ENCODE measurements at regions not wholly inside any gene's neighbourhood (a gene's known extent, or its start where the extent isn't known, plus 50 kb on each side); places are given as distances from the start of the nearest gene placed in this dataset.

GRCh38 chr10:131751827-131752775 lies 148.7 kb upstream of the PPP2R2D start:
- DNase-seq = no peak

DNA sequence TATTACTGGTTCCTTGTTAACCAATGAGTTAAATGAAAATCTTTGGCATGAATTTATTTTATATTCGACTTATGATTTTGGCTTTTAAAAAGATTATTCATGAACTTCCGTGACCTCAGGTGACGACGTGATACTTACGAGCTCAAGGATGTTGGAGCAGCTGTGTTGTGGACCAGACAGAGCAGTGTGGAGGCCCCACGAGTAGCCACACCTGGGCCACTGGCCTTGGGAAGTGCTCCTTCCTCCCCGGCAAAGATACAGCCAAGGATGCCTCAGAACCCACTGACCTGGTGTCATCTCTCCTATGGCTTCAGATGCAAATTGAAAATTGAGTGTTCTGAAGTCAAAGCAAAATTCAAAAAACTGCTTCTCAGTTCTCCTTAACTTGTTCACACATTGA lies 147.5 kb upstream of the PPP2R2D start:
- no peak for DNase-seq

DNA sequence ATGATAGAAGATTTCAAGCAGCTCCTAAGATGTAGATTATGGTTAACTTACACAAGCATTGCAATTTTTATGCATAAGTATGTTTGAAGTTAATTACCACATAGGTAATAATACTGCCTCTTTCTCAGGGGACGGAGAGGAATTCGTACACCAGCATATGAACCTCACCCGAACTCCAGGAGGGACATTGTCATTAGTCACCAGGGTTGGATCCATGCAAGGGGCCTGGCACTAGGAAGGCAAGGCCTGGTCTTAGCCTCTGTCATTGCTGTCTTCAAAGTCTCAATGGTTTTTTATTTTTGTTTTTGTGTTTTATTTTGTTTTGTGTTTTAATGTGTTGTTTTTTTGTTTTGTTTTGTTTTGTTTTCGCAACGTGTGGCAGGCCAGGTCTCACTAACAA lies 145.6 kb upstream of the PPP2R2D start:
- no peak for DNase-seq

- no peak for DNase-seq
Observed at GRCh38 chr10:131757285-131758058, 143.3 kb upstream of the PPP2R2D start.

DNA sequence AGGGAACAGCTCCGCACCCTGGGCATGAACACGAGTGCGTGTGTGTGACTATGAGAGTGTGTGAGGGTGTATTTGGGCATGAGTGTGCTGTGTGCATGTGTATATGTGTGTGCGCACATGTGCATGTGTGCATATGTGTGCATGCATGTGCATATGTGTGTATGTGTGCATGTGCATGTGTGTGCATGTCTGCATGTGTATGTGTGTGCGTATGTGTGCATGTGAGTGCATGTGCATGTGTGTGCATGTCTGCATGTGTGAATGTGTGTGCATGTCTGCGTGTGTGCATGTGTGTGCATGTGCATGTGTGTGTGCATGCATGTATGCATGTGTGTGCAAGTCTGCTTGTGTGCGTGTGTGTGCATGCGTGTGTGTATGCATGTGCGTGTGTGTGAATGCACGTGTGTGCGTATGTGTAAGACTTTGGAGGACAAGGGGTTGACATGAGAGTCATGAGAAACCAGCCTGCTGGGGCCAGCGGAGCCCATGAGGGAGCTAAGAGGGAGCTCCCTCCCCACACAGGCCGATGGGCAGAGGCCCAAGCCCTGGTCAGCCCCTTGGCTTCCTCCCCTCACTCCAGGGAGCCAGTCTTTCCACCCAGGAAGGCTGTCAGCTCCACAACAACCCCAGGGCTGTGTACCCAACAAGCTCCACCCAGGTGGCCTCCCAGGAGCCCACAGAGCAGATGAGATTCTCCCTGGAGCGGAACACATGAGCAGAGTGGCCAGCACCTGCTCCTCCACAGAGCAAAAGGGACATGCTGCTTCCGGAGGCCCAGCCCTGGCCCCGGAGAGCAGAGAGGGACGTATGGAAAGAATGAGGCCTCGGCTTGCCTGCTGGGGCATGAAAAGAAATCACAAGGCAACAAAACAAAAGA lies 142.5 kb upstream of the PPP2R2D start:
- DNase-seq = no peak

GRCh38 chr10:131758939-131759301 lies 141.9 kb upstream of the PPP2R2D start:
- no peak for DNase-seq

GRCh38 chr10:131759347-131759746 lies 141.5 kb upstream of the PPP2R2D start:
- no peak for DNase-seq

GRCh38 chr10:131760416-131761166 lies 140.2 kb upstream of the PPP2R2D start:
- DNase-seq = no peak

- DNase-seq = no peak
Observed at GRCh38 chr10:131762789-131763696, 137.8 kb upstream of the PPP2R2D start.

- DNase-seq = no peak
Observed at GRCh38 chr10:131764929-131765328, 135.9 kb upstream of the PPP2R2D start.

DNA sequence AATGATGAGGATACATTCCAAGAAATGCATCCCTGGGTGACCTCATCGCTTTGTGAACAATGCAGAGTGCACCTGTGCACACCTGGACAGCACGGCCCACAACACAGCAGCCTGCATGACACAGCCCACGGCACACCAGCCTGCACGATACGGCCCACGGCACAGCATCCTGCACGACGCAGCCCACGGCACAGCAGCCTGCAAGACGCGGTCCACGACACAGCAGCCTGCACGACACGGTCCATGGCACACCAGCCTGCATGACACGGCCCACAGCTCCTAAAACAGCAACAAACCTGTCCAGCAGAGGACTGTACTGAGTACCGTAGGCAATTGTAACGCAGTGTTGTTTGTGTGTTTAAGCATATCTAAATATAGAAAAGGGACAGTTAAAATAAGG lies 134.7 kb upstream of the PPP2R2D start:
- no peak for DNase-seq

DNA sequence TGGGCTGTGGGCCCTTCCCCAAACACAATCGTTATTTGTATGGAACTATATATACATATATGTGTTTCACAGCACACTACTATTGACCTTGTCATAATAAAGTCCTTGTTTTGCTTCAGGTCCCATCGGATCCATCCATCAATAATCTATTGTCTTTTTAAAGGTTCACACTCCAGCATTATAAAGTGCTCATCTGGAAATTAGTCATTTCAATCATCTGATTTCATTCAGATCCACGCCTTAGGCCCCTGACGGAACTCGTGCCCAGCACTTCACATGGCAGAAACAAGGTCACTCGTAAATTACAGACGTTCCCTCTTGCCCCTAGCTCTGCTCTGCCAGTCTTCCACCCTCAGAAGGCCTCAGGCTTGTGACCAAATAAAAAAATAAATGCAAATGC lies 133.1 kb upstream of the PPP2R2D start:
- no peak for DNase-seq

DNA sequence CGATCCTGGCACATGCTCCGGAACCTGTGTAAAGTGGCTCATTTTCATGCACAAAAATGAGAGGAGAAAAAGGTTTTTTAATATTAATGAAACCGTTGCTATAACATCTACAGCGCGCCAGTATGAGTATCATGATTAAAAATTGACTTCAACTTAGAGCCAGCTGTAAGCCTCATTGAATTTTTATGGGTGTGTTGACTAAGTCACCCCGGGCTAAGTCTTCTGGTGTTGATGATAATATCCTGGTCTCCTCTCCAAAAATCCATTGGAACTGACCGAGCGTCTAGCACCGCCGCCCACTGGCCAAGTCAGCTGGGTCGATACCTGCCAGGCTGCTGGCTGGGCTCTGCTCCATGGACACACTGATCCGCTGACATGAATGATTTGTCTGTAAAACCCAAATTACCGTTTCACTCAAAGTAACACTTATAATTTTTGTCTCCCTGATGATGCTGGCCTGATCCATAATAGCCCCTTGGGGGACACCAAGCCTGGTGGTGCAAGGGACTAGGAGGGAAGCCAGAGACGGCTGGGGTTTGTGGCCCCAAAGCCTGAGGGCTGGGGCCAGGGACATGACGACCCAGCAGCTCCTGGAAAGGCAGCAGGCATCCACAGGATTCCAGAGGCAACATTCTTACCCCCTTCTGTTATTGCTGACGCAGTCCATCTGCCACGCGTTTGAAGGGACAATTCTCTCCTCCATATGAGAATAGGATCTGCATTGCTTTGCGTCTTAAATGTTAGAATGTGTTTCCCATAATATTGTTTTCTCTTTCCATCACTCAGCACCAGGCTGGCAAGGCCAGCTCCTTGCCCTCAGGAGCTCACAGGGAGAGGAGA lies 131.0 kb upstream of the PPP2R2D start:
- DNase-seq = no peak

DNA sequence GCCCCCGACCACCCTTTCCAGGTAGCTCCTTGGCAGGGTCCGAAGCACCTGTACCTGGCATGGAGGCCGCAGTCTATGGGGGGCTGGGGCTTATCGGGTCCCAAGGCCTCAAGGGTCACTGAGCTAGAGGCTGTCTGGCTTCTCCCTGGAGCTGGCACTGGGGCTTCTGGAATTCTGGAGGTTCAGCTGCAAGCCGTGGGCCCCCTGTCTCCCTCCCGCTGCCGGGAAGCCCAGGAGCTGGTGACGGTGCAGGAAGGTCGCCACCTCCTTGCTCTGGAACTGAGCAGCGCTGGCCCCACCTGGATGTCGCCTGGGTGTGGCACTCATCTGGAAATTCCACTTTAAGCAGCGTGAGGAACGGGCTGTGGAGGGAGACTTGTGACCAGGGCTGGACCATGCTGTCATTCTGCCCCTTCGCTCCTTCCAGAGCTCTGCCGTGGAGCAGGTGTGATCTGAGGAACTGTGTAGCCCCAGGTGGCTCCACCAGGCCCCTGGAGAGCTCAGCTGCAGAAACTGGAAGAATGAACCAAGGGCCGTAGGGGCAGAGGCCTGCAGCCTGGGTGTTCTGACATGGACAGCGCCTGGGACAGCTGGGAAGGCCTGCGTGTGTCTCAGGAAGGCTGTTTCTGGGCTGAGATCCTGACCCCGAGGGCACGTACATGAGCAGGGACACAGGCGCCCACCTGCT lies 129.7 kb upstream of the PPP2R2D start:
- no peak for DNase-seq

GRCh38 chr10:131771634-131772358 lies 129.0 kb upstream of the PPP2R2D start:
- no peak for DNase-seq

DNA sequence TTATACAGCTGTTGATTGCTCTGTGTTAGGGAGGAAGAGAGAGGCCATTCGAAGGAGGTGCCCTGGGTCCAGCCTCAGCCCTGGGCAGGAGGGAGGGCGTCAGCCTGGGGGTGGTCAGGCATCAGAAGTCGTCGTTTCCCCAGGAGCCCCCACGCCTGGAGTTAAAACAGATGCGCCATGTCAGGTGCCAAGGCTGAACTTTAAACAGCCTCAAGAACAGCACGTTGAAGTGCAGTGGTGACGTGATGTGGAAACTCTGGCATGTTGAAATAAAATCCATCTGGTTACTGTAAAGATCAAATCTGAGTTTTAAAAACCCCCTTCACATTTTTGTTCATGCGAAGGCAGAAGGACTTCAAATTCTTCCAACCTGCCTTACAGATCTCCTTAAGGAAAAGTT lies 128.4 kb upstream of the PPP2R2D start:
- DNase-seq = no peak

GRCh38 chr10:131773370-131774343 lies 127.2 kb upstream of the PPP2R2D start:
- no peak for DNase-seq

All from renal pelvis (tissue), 1 donor.